GM19455 (cell line): ENCODE measurements at regions not wholly inside any gene's neighbourhood (a gene's known extent, or its start where the extent isn't known, plus 50 kb on each side); places are given as distances from the start of the nearest gene placed in this dataset.

Experiments used
- ATAC-seq: cut with Tn5 transposase; IDR thresholded peaks from one replicate; pipeline ENCODE4 v1.9.1; 2021; ENCODE audit not compliant: unreplicated experiment

- no peak for ATAC-seq
Measured at GRCh38 chr13:26967119-26968038, 204.2 kb downstream of the USP12 start.

GRCh38 chr13:26966701-26967080 is 204.9 kb downstream of the USP12 start:
- ATAC-seq: no peak

- ATAC-seq: no peak
Measured at GRCh38 chr13:26965952-26966700, 205.5 kb downstream of the USP12 start.

GRCh38 chr13:26964278-26965250 is 204.0 kb upstream of the GPR12 start:
- ATAC-seq: no peak

GRCh38 chr13:26962671-26963070 is 202.1 kb upstream of the GPR12 start:
- ATAC-seq: no peak

GRCh38 chr13:26961890-26962615 is 201.5 kb upstream of the GPR12 start:
- ATAC-seq: no peak

GRCh38 chr13:26957182-26957581 is 196.6 kb upstream of the GPR12 start:
- ATAC-seq: no peak

- no peak for ATAC-seq
Measured at GRCh38 chr13:26956522-26957142, 196.0 kb upstream of the GPR12 start.

GRCh38 chr13:26954976-26955375 is 194.4 kb upstream of the GPR12 start:
- no peak for ATAC-seq

- no peak for ATAC-seq
Measured at GRCh38 chr13:26953291-26953690, 192.7 kb upstream of the GPR12 start.

- ATAC-seq: no peak
Measured at GRCh38 chr13:26952551-26953143, 192.1 kb upstream of the GPR12 start.

- ATAC-seq: no peak
Measured at GRCh38 chr13:26951581-26952177, 191.1 kb upstream of the GPR12 start.

GRCh38 chr13:26950968-26951367 is 190.4 kb upstream of the GPR12 start:
- ATAC-seq: no peak

GRCh38 chr13:26950546-26950945 is 190.0 kb upstream of the GPR12 start:
- no peak for ATAC-seq

GRCh38 chr13:26949701-26950502 is 189.3 kb upstream of the GPR12 start:
- ATAC-seq: no peak

GRCh38 chr13:26948353-26948752 is 187.8 kb upstream of the GPR12 start:
- ATAC-seq: no peak

- ATAC-seq: no peak
Measured at GRCh38 chr13:26946684-26947343, 186.2 kb upstream of the GPR12 start.

GRCh38 chr13:26943748-26944147 is 183.2 kb upstream of the GPR12 start:
- no peak for ATAC-seq
